GM19043 (cell line): ENCODE measurements at regions not wholly inside any gene's neighbourhood (a gene's known extent, or its start where the extent isn't known, plus 50 kb on each side); places are given as distances from the start of the nearest gene placed in this dataset.

Experiments
- ATAC-seq: cut with Tn5 transposase; IDR thresholded peaks from one replicate; pipeline ENCODE4 v1.9.1; 2021; ENCODE audit warnings: low read depth; ENCODE audit not compliant: unreplicated experiment

DNA sequence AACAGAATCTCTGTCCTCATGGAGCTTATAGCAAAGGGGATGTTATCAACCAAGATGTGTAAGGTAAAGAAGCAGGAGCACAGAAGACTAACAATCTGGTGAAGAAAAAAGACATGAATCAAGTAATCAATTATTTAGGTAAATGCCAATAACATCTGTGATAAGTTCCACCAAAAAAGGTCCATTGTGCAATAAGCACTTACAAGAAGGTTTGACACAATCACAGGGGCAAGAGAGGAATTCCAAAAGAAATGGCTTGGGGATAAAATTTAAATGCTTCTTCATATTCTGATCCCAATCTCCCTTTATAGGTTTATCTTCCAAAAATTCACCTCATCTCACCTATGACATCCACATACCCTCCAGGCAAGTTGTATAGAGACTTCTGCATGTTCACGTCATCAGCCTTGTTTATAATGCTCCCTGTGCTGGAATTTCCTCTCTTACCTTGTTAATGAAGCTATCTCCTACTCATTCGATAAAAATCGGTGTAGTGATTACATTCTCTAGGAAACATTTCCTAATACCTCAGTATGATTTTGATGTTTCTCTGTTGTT is 53.6 kb upstream of the DPT start:
- no peak for ATAC-seq

DNA sequence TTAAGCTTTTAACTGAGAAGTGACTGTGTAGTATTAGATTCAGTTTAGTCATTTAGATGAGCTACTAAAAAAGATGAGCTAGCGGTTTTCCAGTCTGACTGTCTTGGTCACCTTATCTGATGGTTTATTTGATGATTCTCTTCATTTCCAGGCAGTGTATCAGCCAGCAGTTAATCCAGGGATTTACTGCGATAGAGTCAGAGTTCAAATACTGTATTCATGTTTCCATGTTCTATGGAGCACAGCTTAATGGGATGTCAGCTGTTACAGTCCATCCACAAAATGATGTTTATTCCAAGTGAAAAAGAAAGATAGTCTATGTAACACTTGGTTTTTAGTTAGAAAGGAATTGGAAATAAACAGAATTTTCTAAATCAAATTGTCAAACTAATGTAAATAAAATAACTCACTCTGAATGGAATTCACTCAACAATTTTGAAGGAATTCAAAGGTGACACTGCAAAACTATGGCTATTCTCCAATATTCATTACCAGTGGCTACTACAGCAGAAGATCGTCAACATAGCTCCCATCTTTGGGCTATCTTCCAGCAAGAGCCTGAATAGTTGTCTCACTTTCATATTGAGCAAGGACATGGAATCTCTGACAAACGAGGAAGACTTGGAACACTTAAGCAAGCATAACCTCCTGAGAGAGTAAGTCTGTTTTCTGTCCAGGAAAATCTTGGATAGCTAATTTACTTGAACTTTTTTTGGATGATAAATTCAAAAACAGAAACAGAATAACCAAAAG is 54.6 kb upstream of the DPT start:
- ATAC-seq: no peak

DNA sequence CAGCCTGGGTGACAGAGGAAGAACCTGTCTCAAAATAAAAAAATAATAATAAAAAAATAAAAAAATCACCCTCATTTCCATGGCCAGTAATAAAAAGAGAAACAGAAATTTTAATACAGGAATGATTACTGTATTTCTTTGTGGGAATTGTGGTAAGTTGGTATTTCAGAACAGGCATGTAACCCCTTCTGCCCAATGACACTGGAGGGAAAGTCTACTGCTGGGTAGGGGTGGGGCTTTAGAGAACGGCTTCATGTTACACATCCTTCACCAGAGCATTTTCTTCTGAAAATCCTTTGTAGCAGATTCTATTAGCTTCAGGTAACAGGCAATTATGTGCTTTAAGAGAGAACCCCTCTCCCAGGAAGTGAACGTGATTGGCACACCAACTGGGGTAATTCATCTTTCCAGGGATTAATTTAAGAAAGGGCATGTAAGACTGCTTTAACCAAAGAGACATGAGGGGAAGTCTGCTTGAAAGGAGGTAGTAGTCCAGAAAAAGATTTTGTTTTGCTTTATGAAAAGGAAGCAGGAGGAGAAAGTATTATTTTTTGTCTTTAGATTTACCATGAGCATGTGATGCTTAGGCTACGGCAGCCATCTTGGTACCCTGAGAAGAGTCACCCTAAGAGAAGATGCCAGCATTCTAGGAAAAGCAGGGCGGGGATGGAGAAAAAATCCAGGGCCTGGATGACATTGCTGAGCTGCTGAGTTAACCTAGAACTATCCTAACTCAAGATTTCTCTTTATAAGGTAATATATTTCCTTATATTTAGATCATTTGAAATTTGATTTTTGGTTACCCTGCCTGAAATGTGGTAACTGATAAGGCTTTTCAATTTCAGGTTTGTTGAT is 57.7 kb upstream of the DPT start:
- ATAC-seq: no peak

DNA sequence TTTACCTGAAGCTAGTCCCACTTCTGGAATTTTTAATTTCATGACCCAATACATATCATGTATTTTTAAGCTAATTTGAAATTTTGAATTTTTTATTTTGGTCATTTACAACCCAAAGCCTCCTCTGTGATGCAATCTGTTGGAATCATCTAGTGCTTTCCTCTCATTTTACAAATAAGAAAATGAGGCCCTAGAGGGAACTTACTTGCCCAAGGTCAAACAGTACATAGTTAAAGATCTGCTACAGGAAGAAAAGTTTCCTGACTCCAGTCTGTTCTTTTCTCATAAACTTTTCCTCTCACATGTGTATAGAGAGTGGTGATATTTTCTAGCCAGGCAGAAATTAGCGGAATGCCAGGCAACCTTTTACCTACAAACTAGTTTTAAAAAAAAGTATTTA is 59.3 kb upstream of the DPT start:
- no peak for ATAC-seq

DNA sequence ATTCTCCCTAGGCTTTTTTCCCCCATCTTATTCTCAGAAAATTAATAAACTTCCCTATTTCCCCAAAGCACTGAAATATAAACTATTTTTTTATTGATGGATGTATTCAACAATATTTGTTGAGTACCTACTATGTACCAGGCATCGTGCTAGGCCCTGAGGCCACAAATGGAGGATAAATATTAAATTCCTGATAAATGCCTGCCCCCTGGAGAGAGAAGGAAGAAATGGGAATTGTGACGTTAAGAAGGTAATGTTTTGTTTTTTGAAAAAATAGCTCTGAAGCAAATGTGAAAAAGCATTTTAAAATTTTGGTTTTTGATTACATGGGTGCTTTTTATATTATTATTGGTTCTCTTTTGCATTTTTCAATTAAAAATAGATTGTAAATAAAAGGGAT is 60.5 kb upstream of the DPT start:
- no peak for ATAC-seq

DNA sequence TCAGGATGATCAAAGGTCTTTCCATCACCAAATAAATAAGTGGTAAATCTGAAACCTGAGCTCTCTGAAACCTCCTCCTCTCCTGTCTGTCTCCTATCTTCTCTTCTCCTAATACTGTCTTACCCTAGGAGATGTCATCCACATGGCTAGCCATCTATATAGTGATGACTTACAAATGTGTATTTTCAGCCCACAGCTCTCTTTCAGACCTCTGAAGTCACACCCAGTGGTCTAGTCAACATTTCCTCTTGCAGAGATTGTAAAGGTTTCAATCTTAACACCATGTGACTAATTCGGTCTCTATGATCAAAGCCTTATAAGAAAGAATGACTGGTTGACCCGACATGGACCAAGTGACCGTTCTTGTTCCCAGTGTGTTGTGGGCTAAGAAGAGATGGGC is 63.1 kb upstream of the DPT start:
- no peak for ATAC-seq

DNA sequence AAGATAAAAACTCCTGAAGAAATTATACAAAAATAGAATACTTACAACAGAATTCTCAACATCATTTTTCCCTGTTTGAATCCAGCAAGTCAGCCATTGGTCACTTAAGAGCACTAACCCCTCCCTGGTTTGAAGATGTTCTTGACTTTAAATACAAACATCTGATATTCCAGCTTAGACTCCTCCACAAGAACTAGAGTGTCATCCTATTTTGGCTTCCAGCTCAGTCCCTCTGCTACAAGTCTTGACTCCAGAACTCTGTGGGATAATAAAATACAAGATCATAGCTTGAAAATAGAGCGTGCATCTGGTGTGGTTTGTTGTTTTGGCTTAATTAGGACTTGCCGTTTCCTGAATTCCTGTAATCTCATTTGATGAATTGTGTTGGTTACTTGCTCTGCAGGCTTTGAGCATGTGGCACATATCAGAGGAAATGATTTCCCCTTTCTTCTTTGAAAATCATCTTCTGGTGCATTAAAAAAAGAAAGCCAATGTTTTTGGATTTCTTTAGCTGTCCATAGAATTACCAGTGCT is 63.7 kb upstream of the DPT start:
- no peak for ATAC-seq

DNA sequence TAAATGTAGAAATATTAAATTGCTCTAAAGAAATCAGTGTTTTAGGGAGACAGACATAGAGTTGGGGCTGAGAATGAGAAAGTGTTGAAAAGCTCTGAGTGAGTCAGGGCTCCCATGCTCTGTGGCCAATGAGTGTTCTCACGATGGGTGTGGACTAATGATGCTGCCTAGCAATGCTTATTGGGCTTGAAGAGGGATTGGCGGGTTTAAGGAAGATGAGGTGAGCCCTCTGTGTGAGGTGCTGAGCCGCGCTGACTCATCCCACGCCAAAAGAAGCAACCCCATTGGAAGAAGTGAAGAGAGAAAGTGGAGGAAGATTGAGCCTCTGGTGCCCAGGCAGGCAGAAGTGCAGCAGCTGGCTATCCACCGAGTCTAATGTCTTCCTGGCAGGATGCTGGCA is 65.1 kb upstream of the DPT start:
- no peak for ATAC-seq

DNA sequence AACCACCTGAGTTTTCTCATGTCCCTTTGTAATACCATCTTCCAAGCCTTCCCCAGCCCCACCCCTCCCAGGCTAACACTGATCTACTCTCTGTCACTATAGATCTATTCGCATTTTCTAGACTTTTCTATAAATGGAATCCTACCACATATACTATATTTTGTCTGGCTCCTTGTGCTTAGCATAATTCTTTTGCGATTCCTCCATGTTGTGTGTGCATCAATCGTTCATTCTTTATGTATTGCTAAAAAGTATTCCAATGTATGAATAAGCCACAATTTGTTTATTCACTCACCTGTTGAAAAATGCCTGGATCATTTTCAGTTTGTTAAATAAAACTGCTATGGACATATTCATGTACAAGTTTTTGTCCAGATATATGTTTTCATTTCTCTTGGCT is 66.7 kb upstream of the DPT start:
- no peak for ATAC-seq

DNA sequence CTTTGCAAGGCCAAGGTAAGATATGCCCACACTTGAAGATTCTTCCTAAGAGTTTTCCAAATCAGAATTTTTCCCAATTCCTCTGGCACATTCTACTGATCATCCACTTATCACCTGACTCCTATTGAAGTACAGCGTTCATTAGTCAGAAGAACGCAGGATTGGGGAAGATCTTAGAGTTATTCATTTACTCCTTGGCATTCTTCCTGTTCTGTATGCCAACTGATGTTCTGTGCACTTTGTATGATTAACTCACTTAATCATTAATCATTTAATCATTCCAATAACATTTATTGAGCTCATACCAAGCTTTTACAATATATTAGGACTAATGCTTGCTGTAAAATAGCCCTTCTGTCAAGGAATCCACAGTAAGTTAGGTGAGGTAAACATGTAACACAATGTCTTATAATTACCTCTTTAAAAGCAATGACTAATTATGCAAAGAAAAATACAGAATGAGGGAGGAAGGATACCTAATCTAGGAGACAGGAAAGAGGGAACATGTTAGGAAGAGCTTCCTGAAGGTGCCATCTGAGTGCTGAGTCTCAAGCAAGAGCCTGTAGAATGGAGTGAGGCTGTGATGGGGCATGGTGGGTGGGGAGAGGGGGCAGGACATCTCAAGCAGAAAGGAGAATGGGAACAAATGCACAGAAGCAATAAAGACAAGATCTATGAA is 71.1 kb upstream of the DPT start:
- ATAC-seq: no peak

DNA sequence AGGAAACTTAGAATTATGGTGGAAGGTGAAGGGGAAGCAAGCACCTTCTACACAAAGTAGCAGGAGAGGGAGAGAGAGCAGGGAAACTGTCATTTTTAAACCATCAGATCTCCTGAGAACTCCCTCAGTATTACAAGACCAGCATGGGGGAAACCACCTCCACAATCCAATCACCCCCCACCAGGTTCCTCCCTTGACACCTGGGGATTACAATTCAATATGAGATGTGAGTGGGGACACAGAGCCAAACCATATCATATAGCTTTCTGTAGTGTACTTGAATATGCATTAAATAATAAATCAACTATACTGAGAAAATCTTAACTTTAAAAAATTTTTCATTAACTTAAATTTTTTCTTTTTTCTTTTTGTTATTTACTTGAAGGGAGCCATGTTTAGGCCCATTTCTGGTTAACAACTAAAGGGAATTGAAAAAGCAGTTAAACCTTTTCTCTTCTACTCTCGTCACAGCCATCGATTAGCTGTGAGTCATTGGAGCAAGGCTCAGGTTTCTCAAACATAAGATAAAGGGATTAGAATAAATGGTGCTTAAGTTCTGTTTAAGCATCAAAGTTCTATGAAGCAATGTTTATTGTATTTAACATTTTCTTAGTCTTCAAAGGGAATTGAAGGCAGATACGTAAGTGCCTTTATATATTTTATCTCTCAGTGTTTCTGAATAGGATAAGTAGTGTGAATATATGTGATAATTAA is 72.2 kb upstream of the DPT start:
- no peak for ATAC-seq

DNA sequence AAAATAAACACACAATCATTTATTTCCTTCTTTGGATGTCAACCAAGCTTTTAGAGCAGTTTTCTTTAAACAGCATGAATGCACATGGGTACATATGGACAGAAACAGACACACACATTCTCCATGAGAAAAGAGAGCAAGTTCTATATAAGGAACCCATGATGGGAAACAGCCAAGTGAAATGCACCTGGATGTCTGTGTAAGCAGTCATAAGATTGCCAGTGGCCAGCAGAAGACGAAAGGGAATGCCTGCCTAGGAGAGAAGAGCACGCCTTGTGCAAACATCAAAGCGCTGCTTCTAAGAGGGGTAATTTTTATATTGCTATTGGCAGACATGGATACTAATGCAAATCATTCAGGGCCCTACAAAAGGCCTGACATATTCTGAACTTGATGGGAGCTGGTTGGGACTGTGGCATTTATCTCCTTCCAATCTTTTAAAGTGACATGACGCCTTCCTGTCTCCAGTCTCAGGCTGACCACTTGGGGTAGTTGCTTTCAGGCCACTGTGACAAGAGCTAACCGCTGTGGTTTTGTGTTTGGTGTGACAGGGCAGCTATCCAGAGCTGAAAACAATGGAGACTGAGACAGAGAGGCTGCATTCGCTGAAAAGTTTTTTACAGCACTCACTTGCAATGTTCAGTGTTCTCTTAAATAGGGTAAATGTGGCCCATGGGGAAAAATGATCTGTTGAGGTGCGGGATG is 75.0 kb upstream of the DPT start:
- no peak for ATAC-seq

DNA sequence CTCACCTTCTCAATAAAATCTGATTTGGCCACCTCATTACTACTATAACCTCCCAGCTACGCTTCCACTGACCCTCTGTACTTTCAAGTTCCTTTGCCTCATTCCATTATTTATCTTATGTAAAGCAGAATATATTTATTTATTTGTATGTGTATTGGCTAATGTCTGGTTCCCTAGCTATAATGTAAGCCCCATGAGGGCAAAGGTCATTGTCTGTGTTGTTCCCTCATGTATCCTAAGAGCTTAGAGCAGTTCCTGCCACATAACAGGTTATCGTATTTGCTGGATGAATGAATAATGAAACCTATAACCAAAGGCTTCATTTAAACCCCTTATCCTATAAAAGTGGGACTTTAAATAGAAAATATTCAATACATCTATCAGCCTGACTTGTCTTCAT is 77.9 kb upstream of the DPT start:
- ATAC-seq: no peak

DNA sequence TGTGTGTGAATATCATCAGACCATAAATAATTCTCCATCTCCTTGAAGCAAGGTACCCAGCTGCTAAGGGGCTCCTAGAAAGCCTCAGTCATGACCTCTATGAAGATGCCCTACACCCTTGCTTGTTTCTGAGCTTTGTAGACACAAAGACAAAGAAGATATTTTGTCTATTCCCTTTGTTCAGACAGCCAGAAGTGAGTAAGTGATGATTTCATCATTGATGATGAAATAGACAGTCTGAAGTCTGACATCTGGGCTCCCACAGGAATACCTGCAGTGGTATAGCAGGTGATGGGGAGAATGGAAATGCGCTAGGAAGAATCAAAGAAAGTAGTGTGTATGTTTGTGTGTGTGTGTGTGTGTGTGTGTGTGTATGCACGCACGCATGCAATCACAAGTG is 82.2 kb upstream of the DPT start:
- ATAC-seq: no peak

DNA sequence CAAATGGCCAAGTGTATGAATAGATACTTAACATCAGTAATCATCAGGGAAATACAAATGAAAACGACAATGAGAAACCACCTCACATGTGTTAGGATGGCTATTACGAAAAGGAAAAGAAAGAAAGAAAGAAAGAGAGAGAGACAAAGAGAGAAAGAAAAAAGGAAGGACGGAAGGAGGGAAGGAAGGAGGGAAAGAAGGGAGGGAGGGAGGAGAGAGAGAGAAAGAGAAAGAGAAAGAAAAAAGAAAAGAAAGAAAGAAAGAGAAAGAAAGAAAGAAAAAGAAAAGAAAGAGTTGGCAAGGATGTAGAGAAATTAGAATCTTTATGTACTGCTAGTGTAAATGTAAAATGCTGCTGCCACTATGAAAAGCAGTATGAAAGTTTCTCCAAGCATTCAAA is 90.7 kb upstream of the DPT start:
- no peak for ATAC-seq

DNA sequence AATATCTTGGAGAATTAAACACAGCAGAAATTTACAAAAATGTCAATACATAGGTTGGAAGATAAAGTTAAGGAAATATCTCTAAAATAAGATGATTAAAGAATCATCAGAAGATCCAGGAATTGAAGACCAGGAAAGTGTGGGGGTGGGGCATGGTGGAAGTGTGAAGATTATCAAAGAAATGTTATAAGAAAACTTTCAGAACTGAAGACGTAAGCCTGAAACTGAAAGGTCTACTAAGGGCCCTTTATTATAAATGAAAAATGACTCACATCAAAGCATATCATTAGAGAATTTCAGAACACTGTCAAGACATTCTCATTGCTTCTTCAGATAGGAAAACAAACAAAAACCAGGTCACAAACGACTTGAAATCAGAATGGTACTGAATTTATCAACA is 92.4 kb upstream of the DPT start:
- no peak for ATAC-seq

DNA sequence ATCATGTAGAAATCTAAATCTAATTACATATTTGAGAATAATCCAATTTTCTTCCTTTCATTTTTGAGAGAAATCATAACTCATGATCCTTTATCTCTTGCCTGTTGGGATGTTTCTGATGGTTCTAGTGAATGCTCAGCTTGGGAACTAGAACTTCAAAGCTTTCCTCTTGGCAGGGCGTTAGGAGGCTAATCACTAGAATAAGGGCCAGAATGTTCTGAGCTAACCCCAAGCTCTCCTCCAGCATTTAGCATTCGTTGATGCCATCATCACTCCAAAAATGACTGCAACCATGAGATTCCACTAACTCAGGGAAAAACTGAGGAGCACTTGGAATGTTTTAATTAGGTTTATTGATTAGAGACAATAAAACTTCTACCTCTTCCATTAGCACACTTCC is 93.9 kb upstream of the DPT start:
- no peak for ATAC-seq

DNA sequence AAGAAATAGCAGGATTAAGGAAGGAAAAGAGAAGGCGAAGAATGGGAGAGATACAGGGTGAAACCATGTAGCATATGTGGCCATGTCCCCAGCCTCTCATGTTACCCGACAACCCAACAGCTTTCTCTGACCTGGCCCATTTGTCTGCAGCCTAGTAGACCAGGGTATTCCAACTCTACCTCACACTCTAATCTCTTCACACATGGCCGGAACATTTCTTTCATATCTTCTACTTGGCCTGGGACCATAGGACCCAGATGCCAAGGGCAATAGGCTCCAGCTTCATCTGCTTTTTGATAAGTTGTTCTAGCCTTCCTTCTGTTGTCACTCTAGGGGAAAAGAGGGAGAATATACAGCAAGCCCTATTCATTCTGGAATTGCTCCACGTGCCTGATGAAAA is 95.0 kb upstream of the DPT start:
- ATAC-seq: no peak

DNA sequence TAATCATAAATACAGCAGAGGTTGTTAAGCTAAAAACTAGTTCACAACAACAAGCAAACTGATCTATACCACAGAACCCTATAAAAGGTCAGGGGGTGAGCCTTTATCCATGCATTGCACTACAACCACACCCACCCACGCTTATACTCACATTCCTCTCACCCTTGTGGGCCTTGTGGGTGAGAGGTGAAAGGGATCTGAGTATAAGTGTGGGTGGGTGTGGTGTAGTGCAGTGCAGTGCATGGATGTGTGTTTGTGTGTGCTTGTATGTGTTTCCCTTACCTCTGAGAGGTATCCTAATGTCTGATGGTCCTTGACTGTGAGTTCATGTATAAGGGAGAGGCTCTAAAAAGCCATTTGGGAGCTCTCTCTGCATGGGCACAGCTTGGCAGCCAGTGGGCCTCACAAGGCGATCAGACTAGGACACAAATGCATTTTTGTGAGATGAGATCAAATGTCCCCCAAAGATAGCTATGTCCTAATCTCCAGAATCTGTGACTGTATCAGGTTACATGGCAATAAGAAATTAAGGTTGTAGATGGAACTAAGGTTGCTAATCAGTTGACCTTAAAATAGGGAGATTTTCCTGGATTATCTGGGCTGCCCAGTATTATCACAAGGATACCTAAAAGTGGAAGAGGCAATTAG is 95.5 kb upstream of the DPT start:
- ATAC-seq: no peak
